Panc1 (cell line): ENCODE measurements at regions not wholly inside any gene's neighbourhood (a gene's known extent, or its start where the extent isn't known, plus 50 kb on each side); places are given as distances from the start of the nearest gene placed in this dataset.

Experiments
- ATAC-seq: fragments of 200-7000 bp; cut with Tn5 transposase; 2 replicates; pipeline ENCODE4 v1.9.1; 2020; ENCODE audit warnings: mild to moderate bottlenecking, moderate library complexity
- BruUV-seq: library from RNA; stranded (reverse); fragments of 400-500 nt; replicated peaks from 2 replicates; lab custom pipeline; 2021; lab: Mats Ljungman, UMichigan
- CTCF ChIA-PET: fragments of 300-600 bp; sonication (Branson Sonifier 250); formaldehyde crosslinking; loops from one replicate; lab custom pipeline; 2022; ENCODE audit warnings: antibody characterized with exemption; lab: Charles Lee
- POLR2A ChIA-PET: fragments of 300-600 bp; sonication (Branson Sonifier 250); formaldehyde crosslinking; loops from one replicate; lab custom pipeline; 2022; ENCODE audit warnings: antibody characterized with exemption; lab: Charles Lee
- DNase-seq: peaks from one replicate; pipeline ENCODE4 v3.0.0-alpha.2; 2010; ENCODE audit warnings: low read depth, low spot score
- H3K27ac ChIP-seq: 2 replicates; pipeline ENCODE4 v1.5.1; 2011; ENCODE audit warnings: mild to moderate bottlenecking, low read length, inconsistent platforms
- H3K27me3 ChIP-seq: fragments of 200-500 bp; sonication (Bioruptor generic); 2 replicates; pipeline ENCODE4 v1.6.0; 2014; ENCODE audit warnings: low read length, inconsistent platforms; ENCODE audit not compliant: control insufficient read depth, insufficient read depth
- H3K36me3 ChIP-seq: fragments of 200-500 bp; sonication (Bioruptor generic); 2 replicates; pipeline ENCODE4 v1.5.1; 2014; ENCODE audit warnings: inconsistent platforms, mild to moderate bottlenecking, low read length, moderate library complexity; ENCODE audit not compliant: control insufficient read depth, insufficient read depth
- H3K4me1 ChIP-seq: 2 replicates; pipeline ENCODE4 v1.5.1; 2011; ENCODE audit warnings: inconsistent platforms, mild to moderate bottlenecking, low read length, moderate library complexity; ENCODE audit not compliant: control insufficient read depth, insufficient read depth
- H3K4me3 ChIP-seq, 2 experiments: 2 replicates each; pipeline ENCODE4 v1.5.1; 2011 to 2012; ENCODE audit warnings: low read depth in 2 of 2, low read length in 2 of 2, mild to moderate bottlenecking in 2 of 2, inconsistent platforms in 1 of 2, moderate library complexity in 1 of 2
- H3K9me3 ChIP-seq: fragments of 200-500 bp; sonication (Bioruptor generic); 2 replicates; pipeline ENCODE4 v1.5.1; 2014; ENCODE audit warnings: low read depth, mild to moderate bottlenecking, inconsistent platforms, low read length, moderate library complexity; ENCODE audit not compliant: control insufficient read depth, insufficient read depth
- CTCF ChIP-seq: fragments of 450-650 bp; IDR thresholded peaks from 2 replicates; pipeline ENCODE4 v1.5.1; 2017; ENCODE audit warnings: mild to moderate bottlenecking
- POLR2AphosphoS5 ChIP-seq: IDR thresholded peaks from 2 replicates; pipeline ENCODE4 v1.6.1; 2012; ENCODE audit warnings: mild to moderate bottlenecking, low read depth, low read length, moderate library complexity
- REST ChIP-seq, 2 experiments: IDR thresholded peaks; 2 replicates each; pipeline ENCODE4 v1.6.1; 2011 to 2012; ENCODE audit warnings: low read depth in 2 of 2, control low read depth in 1 of 2, low read length in 1 of 2, mild to moderate bottlenecking in 1 of 2, moderate library complexity in 1 of 2; ENCODE audit not compliant: insufficient read depth in 1 of 2
- SIN3A ChIP-seq: IDR thresholded peaks from 2 replicates; pipeline ENCODE4 v1.6.1; 2012; ENCODE audit warnings: low read depth, mild to moderate bottlenecking, low read length, moderate library complexity, borderline replicate concordance; ENCODE audit not compliant: insufficient read depth
- TCF7L2 ChIP-seq: IDR thresholded peaks from 2 replicates; pipeline ENCODE4 v1.6.1; 2011; ENCODE audit warnings: mild to moderate bottlenecking, low read depth, low read length, inconsistent platforms
- in situ Hi-C: cut with HindIII; loops from 2 replicates; pipeline ENCODE4 v1.10.0; 2016; ENCODE audit warnings: low sequenced_read_pairs, low pct_unique_long_range_greater_than_20kb
- intact Hi-C: fragments of 100-400 bp; cut with micrococcal nuclease; formaldehyde crosslinking; loops from one replicate; pipeline ENCODE4 v1.10.0; 2022; ENCODE audit not compliant: unreplicated experiment

- Histone ChIP-seq H3K27me3 (no peaks in the 10 kb centered on the region), H3K9me3 (no peaks in the 10 kb centered on the region), H3K4me1 (no peaks in the 10 kb centered on the region), H3K36me3 (no peaks in the 10 kb centered on the region), H3K4me3 (no peak overlapping the region), H3K27ac (no peak overlapping the region)
- intact Hi-C loops (no loop called here), in situ Hi-C loops (no loop called here)
- DNase-seq (no peak), ATAC-seq (no peak)
- BruUV-seq, result no TSS peak
- TF ChIP-seq REST (IDR thresholded peaks at IDR 0.05; ENCODE audit: insufficient read depth in 1 of 2, low read depth in 2 of 2, low read length in 1 of 2) (no peak), CTCF (no peak), SIN3A (no peak), POLR2AphosphoS5 (no peak), TCF7L2 (no peak)
- ChIA-PET CTCF (no interaction called here), POLR2A (no interaction called here)
Measured at GRCh38 chr2:236849508-236849907, 236.2 kb upstream of the COPS8 start.

GRCh38 chr2:236849940-236850339, 235.7 kb upstream of the COPS8 start:
- Histone ChIP-seq H3K4me3 (no peak overlapping the region), H3K27ac (no peak overlapping the region), H3K27me3 (no peaks in the 10 kb centered on the region), H3K9me3 (no peaks in the 10 kb centered on the region), H3K4me1 (no peaks in the 10 kb centered on the region), H3K36me3 (no peaks in the 10 kb centered on the region)
- in situ Hi-C loops (no loop called here), intact Hi-C loops (no loop called here)
- ChIA-PET CTCF (no interaction called here), POLR2A (no interaction called here)
- no peak for TF ChIP-seq CTCF
- no TSS peak for BruUV-seq
- DNase-seq (no peak), ATAC-seq (no peak)

DNA sequence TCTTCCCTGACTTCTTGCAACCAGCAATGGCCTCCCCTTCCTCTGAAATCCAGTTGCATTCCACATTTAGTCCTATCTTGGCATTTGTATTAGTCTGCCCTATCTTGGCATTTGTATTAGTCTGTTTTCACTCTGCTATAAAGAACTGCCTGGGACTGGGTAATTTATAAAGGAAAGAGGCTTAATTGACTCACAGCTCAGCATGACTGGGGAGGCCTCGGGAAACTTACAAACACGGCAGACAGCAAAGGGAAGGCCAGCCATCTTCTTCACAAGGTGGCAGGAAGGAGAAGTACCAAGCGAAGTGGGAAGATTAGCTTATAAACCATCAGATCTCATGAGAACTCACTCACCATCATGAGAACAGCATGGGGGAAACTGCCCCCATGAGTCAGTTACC, 234.5 kb upstream of the COPS8 start:
- H3K9me3 ChIP-seq, result no peaks in the 10 kb centered on the region
- no peaks in the 10 kb centered on the region; the same call in 1 of the 2 replicates for H3K27me3 ChIP-seq
- CTCF ChIA-PET, result no interaction called here
- no peak for DNase-seq
- TF ChIP-seq REST (IDR thresholded peaks at IDR 0.05; ENCODE audit: insufficient read depth in 1 of 2, low read depth in 2 of 2, low read length in 1 of 2) (no peak), TCF7L2 (no peak), SIN3A (no peak), POLR2AphosphoS5 (no peak), CTCF (no peak)
- no peaks in the 10 kb centered on the region for H3K36me3 ChIP-seq
- no peak overlapping the region for H3K27ac ChIP-seq
- H3K4me3 ChIP-seq, result no peak overlapping the region
- ATAC-seq, result no peak
- intact Hi-C loops, result no loop called here
- in situ Hi-C loops, result no loop called here
- POLR2A ChIA-PET, result no interaction called here
- no peaks in the 10 kb centered on the region for H3K4me1 ChIP-seq
- no TSS peak for BruUV-seq
